ENCODE measurements at regions not wholly inside any gene's neighbourhood (a gene's known extent, or its start where the extent isn't known, plus 50 kb on each side); places are given as distances from the start of the nearest gene placed in this dataset.

GRCh38 chr12:75606956-75607355, 95.5 kb upstream of the KRR1 start:
- DNase-seq (ENCODE audit: low read depth in 2 of 2): no peak

- DNase-seq (ENCODE audit: low read depth in 2 of 2): no peak
Measured at GRCh38 chr12:75606151-75606550, 94.7 kb upstream of the KRR1 start.

GRCh38 chr12:75603475-75603874, 92.1 kb upstream of the KRR1 start:
- no peak for DNase-seq (ENCODE audit: low read depth in 2 of 2)

- DNase-seq (ENCODE audit: low read depth in 2 of 2): no peak
Measured at GRCh38 chr12:75602106-75602505, 90.7 kb upstream of the KRR1 start.

- no peak for DNase-seq (ENCODE audit: low read depth in 2 of 2)
Measured at GRCh38 chr12:75600146-75600545, 88.7 kb upstream of the KRR1 start.

GRCh38 chr12:75599061-75599460, 87.7 kb upstream of the KRR1 start:
- DNase-seq (ENCODE audit: low read depth in 2 of 2): no peak

- no peak for DNase-seq (ENCODE audit: low read depth in 2 of 2)
Measured at GRCh38 chr12:75596406-75596805, 85.0 kb upstream of the KRR1 start.

GRCh38 chr12:75592638-75593335, 81.4 kb upstream of the KRR1 start:
- no peak for DNase-seq (ENCODE audit: low read depth in 2 of 2)

- no peak for DNase-seq (ENCODE audit: low read depth in 2 of 2)
Measured at GRCh38 chr12:75592086-75592485, 80.7 kb upstream of the KRR1 start.

- DNase-seq (ENCODE audit: low read depth in 2 of 2): no peak
Measured at GRCh38 chr12:75591628-75592027, 80.2 kb upstream of the KRR1 start.

- DNase-seq (ENCODE audit: low read depth in 2 of 2): no peak
Measured at GRCh38 chr12:75589801-75590200, 78.4 kb upstream of the KRR1 start.

- no peak for DNase-seq (ENCODE audit: low read depth in 2 of 2)
Measured at GRCh38 chr12:75587340-75588106, 76.1 kb upstream of the KRR1 start.

GRCh38 chr12:75585330-75585729, 73.9 kb upstream of the KRR1 start:
- DNase-seq (ENCODE audit: low read depth in 2 of 2): peak; percentile 85

- no peak for DNase-seq (ENCODE audit: low read depth in 2 of 2)
Measured at GRCh38 chr12:75583355-75583754, 71.9 kb upstream of the KRR1 start.

GRCh38 chr12:75581515-75581914, 70.1 kb upstream of the KRR1 start:
- no peak for DNase-seq (ENCODE audit: low read depth in 2 of 2)

GRCh38 chr12:75579552-75579951, 68.1 kb upstream of the KRR1 start:
- DNase-seq (ENCODE audit: low read depth in 2 of 2): no peak

GRCh38 chr12:75578546-75578945, 67.1 kb upstream of the KRR1 start:
- DNase-seq (ENCODE audit: low read depth in 2 of 2): no peak

GRCh38 chr12:75577812-75578211, 66.4 kb upstream of the KRR1 start:
- no peak for DNase-seq (ENCODE audit: low read depth in 2 of 2)

- no peak for DNase-seq (ENCODE audit: low read depth in 2 of 2)
Measured at GRCh38 chr12:75571656-75572205, 60.3 kb upstream of the KRR1 start.

GRCh38 chr12:75571204-75571603, 59.8 kb upstream of the KRR1 start:
- no peak for DNase-seq (ENCODE audit: low read depth in 2 of 2)

- no peak for DNase-seq (ENCODE audit: low read depth in 2 of 2)
Measured at GRCh38 chr12:75568801-75569200, 57.4 kb upstream of the KRR1 start.

GRCh38 chr12:75568393-75568792, 57.0 kb upstream of the KRR1 start:
- no peak for DNase-seq (ENCODE audit: low read depth in 2 of 2)

GRCh38 chr12:75565795-75566194, 54.4 kb upstream of the KRR1 start:
- no peak for DNase-seq (ENCODE audit: low read depth in 2 of 2)
